Skin of body (tissue), 1 donor: ENCODE measurements at regions not wholly inside any gene's neighbourhood (a gene's known extent, or its start where the extent isn't known, plus 50 kb on each side); places are given as distances from the start of the nearest gene placed in this dataset.
"Not testable (repeated sequence)": the region's sequence is repeated elsewhere in the genome, so short reads cannot be mapped to it uniquely, and the experiment has no call there.

Experiments
- DNase-seq: peaks from one replicate; lab custom pipeline; 2025; lab: John Stamatoyannopoulos, UW

- DNase-seq: no peak
These were observed 530.8 kb downstream of the NSUN3 start for GRCh38 chr3:94593526-94594150.

DNA sequence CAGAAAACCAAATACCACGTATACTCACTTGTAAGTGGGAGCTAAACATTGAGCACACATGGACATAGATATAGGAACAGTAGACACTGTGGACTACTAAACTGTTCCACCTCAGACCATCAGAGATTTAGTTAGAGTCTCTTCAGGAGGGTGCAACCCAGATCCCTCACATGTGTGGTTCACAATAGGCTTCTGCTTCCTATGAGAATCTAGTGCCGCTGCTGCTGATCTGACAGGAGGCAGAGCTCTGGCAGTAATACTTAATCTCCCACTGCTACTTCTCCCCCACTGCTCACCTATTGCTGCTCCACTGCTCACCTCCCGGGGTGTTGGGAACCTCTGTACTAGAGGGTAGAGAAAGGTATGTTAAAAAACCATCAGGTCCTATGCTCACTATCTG is 533.3 kb downstream of the NSUN3 start:
- DNase-seq: no peak

- DNase-seq: no peak
These were observed 534.2 kb downstream of the NSUN3 start for GRCh38 chr3:94596887-94597566.

GRCh38 chr3:94607778-94608177 is 544.9 kb downstream of the NSUN3 start:
- DNase-seq: no peak

GRCh38 chr3:94609908-94610307 is 547.0 kb downstream of the NSUN3 start:
- no peak for DNase-seq

DNA sequence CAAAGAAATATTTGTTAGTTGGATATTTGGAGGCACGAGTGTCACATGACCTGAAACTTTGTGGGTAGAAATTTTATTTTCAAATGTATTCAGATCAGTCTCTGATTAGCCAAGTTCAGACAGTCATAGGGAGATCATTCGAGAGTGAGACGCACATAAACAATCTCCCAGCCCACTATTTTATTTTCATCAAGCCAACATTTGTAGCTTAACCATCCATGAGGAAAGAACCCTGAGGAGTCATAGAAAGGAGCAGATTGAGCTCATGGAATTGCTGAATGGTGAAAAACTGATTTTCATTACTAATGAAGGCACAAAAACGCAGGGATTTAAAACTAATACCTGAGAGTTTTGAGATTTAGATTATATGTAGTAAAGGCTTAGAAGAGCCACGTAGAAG is 548.7 kb downstream of the NSUN3 start:
- DNase-seq: no peak

DNA sequence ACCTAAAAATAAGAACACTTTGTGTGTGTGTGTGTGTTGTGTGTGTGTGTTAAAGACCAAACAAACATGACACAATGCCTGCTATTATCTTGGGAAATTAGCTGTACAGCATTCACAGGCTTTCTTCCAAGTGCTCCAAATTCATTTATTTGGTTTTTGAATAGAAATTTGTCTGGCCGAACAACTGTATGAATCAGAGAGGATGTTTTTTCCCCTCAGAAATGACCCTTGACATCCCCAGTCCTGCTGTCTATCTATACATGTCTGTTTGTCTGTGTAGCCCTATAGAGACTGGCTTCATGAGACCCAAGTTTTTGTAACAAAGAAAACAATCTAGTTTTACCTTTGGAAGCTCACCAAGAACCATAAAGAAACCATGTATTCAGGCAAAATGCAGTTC is 549.8 kb downstream of the NSUN3 start:
- DNase-seq: no peak

DNA sequence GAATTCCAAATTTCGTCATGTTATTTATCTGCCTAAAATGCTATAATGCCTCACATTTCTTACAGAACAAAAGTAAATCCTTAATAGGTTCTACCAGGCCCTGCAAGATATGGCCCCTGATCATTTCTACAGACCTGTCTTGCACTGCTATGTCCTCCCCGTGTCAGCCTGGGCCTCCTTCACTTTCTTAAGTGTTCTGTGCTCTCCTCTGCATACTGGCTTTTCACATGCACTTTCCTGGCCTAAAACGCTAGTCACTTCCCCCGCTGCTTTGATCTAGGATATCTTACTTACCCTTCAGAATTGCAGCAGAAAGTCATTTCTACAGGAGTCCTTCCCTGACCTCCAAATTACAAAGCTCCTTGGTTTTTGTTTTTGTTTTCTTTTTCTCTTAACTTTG is 551.3 kb downstream of the NSUN3 start:
- DNase-seq: no peak

GRCh38 chr3:94615275-94616065 is 552.6 kb downstream of the NSUN3 start:
- DNase-seq: no peak

DNA sequence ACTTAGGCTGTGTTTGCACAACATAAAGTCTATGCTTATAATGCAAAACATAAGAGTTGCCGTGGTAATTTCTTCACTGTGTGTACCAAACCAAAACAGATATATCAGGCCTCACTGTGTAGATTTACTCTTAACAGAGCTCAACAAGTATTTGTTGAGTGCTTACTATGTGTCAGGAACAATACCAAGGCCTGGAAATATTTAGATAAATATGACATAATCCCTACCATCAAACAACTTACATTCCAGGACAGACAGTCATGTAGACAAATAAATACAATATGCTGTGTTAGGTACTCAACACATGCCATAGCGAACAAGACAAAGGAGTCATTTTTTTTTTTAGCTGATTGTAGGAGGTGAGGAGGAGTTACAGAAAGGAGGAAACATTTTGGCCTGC is 554.0 kb downstream of the NSUN3 start:
- peak; percentile 2 for DNase-seq

- DNase-seq: no peak
These were observed 554.5 kb downstream of the NSUN3 start for GRCh38 chr3:94617312-94617711.

- DNase-seq: no peak
These were observed 556.8 kb downstream of the NSUN3 start for GRCh38 chr3:94619643-94620042.

DNA sequence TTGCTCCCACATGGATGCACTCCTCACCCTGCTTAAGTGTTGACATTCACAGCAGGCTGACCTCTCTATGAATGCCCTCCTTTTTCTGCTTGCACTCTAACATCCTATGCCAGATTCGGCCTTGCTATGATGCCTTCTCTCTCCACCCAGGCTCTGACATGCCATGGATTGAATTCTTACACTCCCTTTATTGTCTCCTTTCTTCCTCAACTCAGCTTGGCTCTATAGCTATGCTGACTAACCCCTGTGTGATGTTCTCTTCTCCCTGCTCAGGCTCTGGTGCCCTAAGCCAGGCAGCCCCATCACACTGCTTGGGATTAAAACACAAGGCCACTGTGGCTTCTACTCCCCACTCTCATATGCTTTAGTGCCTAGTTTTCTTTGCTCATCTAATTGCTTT is 563.7 kb downstream of the NSUN3 start:
- DNase-seq: no peak

- no peak for DNase-seq
These were observed 564.8 kb downstream of the NSUN3 start for GRCh38 chr3:94627689-94628088.

DNA sequence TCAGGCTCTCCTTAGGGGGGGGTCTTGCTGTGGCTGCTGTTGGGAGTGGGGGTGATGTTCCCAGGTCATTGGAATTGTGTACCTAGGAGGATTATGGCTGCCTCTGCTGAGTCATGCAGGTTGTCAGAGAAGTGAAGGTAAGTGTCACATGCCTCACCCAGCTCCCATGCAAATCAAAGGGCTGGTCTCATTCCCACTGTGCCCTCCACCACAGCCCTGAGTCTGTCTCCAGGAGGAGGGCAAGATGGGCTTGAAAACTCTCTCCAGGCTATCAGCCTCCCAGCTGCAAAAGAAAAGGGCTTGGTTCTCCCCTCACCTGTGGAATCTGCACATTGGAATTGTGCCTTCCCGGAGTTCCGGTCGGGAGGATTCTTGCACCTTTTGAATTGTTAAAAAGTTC is 580.5 kb downstream of the NSUN3 start:
- no peak for DNase-seq

GRCh38 chr3:94645790-94646189 is 582.9 kb downstream of the NSUN3 start:
- DNase-seq: no peak

DNA sequence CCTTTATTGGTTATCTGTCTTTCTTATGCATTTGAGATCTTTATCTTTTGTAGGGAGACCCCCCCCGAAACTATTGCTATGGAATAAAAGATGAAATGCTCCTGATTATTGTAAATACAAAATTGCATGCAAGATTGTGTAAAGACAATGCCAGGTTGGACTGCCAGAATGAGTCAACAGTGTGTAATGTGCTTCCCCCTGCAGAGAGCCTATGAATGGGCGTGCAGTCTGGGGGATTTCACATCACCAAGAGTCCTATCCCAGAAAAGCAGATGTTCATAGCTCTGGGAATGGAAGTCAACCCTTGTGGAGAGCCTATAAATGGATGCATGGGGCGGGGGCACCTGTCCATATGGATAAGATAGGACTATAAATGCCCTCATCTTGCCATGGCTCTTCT is 584.3 kb downstream of the NSUN3 start:
- DNase-seq: no peak

DNA sequence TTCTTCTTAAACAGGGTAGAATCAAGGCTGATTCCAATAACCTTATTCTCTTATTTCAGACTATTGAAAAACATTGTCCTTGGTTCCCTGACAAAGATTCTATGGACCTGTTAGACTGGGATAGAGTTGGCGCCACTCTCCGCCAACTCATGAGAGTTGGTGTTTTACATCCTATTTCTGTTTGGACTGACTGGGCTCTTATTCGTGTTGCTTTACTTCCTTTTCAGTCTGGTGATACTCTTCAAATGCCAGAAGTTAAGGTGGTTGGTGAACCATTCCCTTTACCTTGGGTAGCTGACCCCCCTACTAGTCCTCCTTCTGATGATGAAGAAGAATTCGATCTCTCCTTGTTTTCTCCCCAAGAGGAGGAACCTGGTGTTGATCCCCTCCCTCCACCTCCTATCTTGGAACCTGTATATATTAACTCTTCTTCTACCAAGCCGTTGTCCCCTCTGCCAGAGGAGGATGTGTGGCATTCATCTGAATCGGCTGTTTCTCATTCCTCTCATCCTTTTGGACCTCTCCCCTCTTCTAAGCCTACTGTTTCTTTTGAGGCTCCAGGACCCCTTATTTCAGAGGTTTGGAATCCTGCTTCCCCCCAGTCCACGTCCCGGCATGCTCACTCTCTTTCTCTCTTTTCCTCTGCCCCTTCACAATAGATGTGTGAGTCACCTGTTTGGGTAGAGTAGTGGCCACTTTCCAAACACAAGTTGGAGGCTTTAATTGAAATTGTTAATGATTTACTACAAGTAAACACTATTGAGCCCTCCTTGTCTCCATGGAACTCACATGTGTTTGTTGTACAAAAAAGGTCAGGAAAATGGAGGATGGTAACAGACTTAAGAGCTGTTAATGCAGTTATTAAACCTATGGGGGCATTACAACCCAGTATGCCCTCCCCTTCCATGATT is 585.7 kb downstream of the NSUN3 start:
- DNase-seq: not testable (repeated sequence)

GRCh38 chr3:94654096-94654495 is 591.2 kb downstream of the NSUN3 start:
- no peak for DNase-seq

- DNase-seq: no peak
These were observed 603.1 kb downstream of the NSUN3 start for GRCh38 chr3:94665922-94666321.

- DNase-seq: no peak
These were observed 608.2 kb downstream of the NSUN3 start for GRCh38 chr3:94671078-94671477.

DNA sequence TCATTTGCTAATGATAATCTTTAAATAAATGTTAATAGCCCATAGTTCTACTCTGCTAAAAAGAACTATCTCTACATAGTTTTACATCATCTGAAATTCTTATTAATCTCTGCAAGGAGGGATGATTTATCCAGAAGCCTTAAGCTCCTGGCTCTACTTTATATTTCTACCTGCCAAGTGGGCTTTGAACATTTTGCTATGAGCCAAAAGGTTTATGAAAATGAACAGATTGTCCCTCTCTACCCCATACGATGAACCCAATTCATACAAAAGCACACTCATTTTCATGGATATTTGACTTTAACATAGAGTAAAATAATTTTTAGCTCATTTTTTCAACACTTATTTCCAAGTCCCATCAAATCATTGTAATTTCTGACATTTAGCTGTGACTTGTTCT is 611.0 kb downstream of the NSUN3 start:
- DNase-seq: no peak
